H1 (cell line): ENCODE measurements at regions not wholly inside any gene's neighbourhood (a gene's known extent, or its start where the extent isn't known, plus 50 kb on each side); places are given as distances from the start of the nearest gene placed in this dataset.
"Not testable (repeated sequence)": the region's sequence is repeated elsewhere in the genome, so short reads cannot be mapped to it uniquely, and the experiment has no call there.

ENCODE experiments used
- CTCF ChIA-PET: fragments of 300-600 bp; sonication (Branson Sonifier 250); formaldehyde crosslinking; loops from one replicate; lab custom pipeline; 2021; ENCODE audit not compliant: partially characterized antibody; lab: Charles Lee
- POLR2A ChIA-PET: fragments of 300-600 bp; sonication (Branson Sonifier 250); formaldehyde crosslinking; loops from one replicate; lab custom pipeline; 2021; ENCODE audit warnings: inconsistent platforms; ENCODE audit not compliant: partially characterized antibody; lab: Charles Lee
- DNase-seq, 2 experiments: peaks; one replicate each; pipeline versions ENCODE4 v3.0.0 to v3.0.0-alpha.2; 2010 to 2022; ENCODE audit warnings: low spot score in 2 of 2, low read depth in 1 of 2, mixed read lengths in 1 of 2
- FAIRE-seq: peaks from 2 replicates; lab custom pipeline; 2011; peaks lifted over from hg19 to GRCh38; lab: Jason Lieb, UNC
- H2AFZ ChIP-seq: 2 replicates; pipeline ENCODE4 v1.8.1; 2012; ENCODE audit warnings: low read length, inconsistent platforms
- H2AK5ac ChIP-seq: 2 replicates; pipeline ENCODE4 v1.6.1; 2013; ENCODE audit warnings: low read depth, low read length
- H2BK120ac ChIP-seq: replicated peaks from 2 replicates; pipeline ENCODE3; 2013; ENCODE audit warnings: low read depth, low read length, inconsistent platforms
- H2BK12ac ChIP-seq: 2 replicates; pipeline ENCODE4 v1.6.1; 2013; ENCODE audit warnings: low read depth, low read length
- H2BK15ac ChIP-seq: 2 replicates; pipeline ENCODE4 v1.6.1; 2013; ENCODE audit warnings: low read length
- H2BK20ac ChIP-seq: 2 replicates; pipeline ENCODE4 v1.6.1; 2013; ENCODE audit warnings: low read length
- H2BK5ac ChIP-seq: 2 replicates; pipeline ENCODE4 v1.6.1; 2013; ENCODE audit warnings: low read depth, low read length
- H3K14ac ChIP-seq: 2 replicates; pipeline ENCODE4 v1.6.1; 2013; ENCODE audit warnings: inconsistent platforms; ENCODE audit not compliant: insufficient read length
- H3K18ac ChIP-seq: 2 replicates; pipeline ENCODE4 v1.6.1; 2013; ENCODE audit warnings: low read length; ENCODE audit errors: extremely low read depth
- H3K23ac ChIP-seq: 2 replicates; pipeline ENCODE4 v1.6.1; 2013; ENCODE audit warnings: inconsistent platforms; ENCODE audit not compliant: insufficient read length
- H3K23me2 ChIP-seq: 2 replicates; pipeline ENCODE4 v1.6.1; 2013; ENCODE audit warnings: low read depth, low read length
- H3K27ac ChIP-seq: 2 replicates; pipeline ENCODE4 v1.6.1; 2011; ENCODE audit warnings: low read depth, low read length, inconsistent platforms
- H3K27me3 ChIP-seq, 4 experiments: replicated peaks in 1 of 4; 1 replicate in 1 of 4; 2 replicates in 3 of 4; pipeline versions ENCODE4 v1.6.1 to v1.8.1; 2011 to 2013; ENCODE audit warnings: low read length in 3 of 4, mild to moderate bottlenecking in 3 of 4, inconsistent platforms in 2 of 4, mixed read lengths in 2 of 4, moderate library complexity in 1 of 4; ENCODE audit not compliant: control insufficient read depth in 3 of 4, insufficient read depth in 3 of 4; ENCODE audit errors: extremely low read depth in 1 of 4
- H3K36me3 ChIP-seq, 4 experiments: 2 replicates each; pipeline versions ENCODE4 v1.6.1 to v1.8.1; 2011 to 2013; ENCODE audit warnings: mild to moderate bottlenecking in 4 of 4, low read length in 3 of 4, moderate library complexity in 2 of 4, control low read depth in 1 of 4, inconsistent platforms in 1 of 4; ENCODE audit not compliant: insufficient read depth in 4 of 4, control insufficient read depth in 2 of 4
- H3K4ac ChIP-seq: replicated peaks from 2 replicates; pipeline ENCODE3; 2013; ENCODE audit warnings: low read length, low read depth, mixed read lengths, inconsistent platforms; ENCODE audit not compliant: insufficient read length
- H3K4me1 ChIP-seq, 4 experiments: replicated peaks in 1 of 4; 1 replicate in 1 of 4; 2 replicates in 3 of 4; pipeline versions ENCODE4 v1.6.1 to v1.8.1; 2011 to 2013; ENCODE audit warnings: low read length in 3 of 4, inconsistent platforms in 2 of 4, mixed read lengths in 1 of 4; ENCODE audit not compliant: insufficient read depth in 4 of 4, control insufficient read depth in 3 of 4
- H3K4me2 ChIP-seq, 2 experiments: 2 replicates each; pipeline versions ENCODE4 v1.6.1 to v1.8.1; 2011 to 2013; ENCODE audit warnings: low read depth in 2 of 2, low read length in 2 of 2, control low read depth in 1 of 2, inconsistent platforms in 1 of 2, mild to moderate bottlenecking in 1 of 2; ENCODE audit not compliant: insufficient read depth in 1 of 2
- H3K4me3 ChIP-seq, 4 experiments: fragments of 200-600, 300-600 bp in 1 of 4; sonication (generic), shearing (Covaris generic), sonication (Bioruptor Twin) in 1 of 4; 2 replicates each; pipeline versions ENCODE4 v1.5.1 to v1.8.1; 2011 to 2016; ENCODE audit warnings: low read length in 4 of 4, low read depth in 3 of 4, control low read depth in 2 of 4, inconsistent platforms in 2 of 4, mild to moderate bottlenecking in 2 of 4, mixed read lengths in 1 of 4, moderate library complexity in 1 of 4; ENCODE audit not compliant: insufficient read depth in 2 of 4; ENCODE audit errors: extremely low read depth in 1 of 4
- H3K56ac ChIP-seq: replicated peaks from 2 replicates; pipeline ENCODE3; 2013; ENCODE audit warnings: low read depth, mild to moderate bottlenecking, mixed read lengths, low read length, inconsistent platforms; ENCODE audit not compliant: insufficient read length
- H3K79me1 ChIP-seq: 2 replicates; pipeline ENCODE4 v1.6.1; 2013; ENCODE audit warnings: low read depth, low read length, control low read depth
- H3K79me2 ChIP-seq, 2 experiments: 2 replicates each; pipeline versions ENCODE4 v1.6.1 to v1.8.1; 2012 to 2013; ENCODE audit warnings: low read length in 2 of 2, mild to moderate bottlenecking in 2 of 2, inconsistent platforms in 1 of 2; ENCODE audit not compliant: insufficient read depth in 2 of 2, control insufficient read depth in 1 of 2
- H3K9ac ChIP-seq, 4 experiments: replicated peaks in 1 of 4; 1 replicate in 1 of 4; 2 replicates in 3 of 4; pipeline versions ENCODE4 v1.6.1 to v1.8.1; 2011 to 2013; ENCODE audit warnings: low read depth in 3 of 4, low read length in 3 of 4, control low read depth in 2 of 4, mild to moderate bottlenecking in 2 of 4, moderate library complexity in 2 of 4, inconsistent platforms in 1 of 4; ENCODE audit errors: extremely low read depth in 1 of 4
- H3K9me3 ChIP-seq, 2 experiments: 2 replicates each; pipeline versions ENCODE4 v1.6.1 to v1.8.1; 2012 to 2013; ENCODE audit warnings: mild to moderate bottlenecking in 2 of 2, moderate library complexity in 2 of 2, control low read depth in 1 of 2, inconsistent platforms in 1 of 2, low read depth in 1 of 2, low read length in 1 of 2, mixed read lengths in 1 of 2; ENCODE audit not compliant: insufficient read depth in 2 of 2
- H4K20me1 ChIP-seq, 2 experiments: replicated peaks in 1 of 2; 2 replicates each; pipeline versions ENCODE3 to v1.8.1; 2011 to 2013; ENCODE audit warnings: inconsistent platforms in 2 of 2, low read length in 2 of 2, mild to moderate bottlenecking in 1 of 2; ENCODE audit not compliant: insufficient read depth in 2 of 2, control insufficient read depth in 1 of 2
- H4K5ac ChIP-seq: 2 replicates; pipeline ENCODE4 v1.6.1; 2013; ENCODE audit warnings: low read length, low read depth, mixed read lengths, inconsistent platforms; ENCODE audit not compliant: insufficient read length
- H4K8ac ChIP-seq: 2 replicates; pipeline ENCODE4 v1.8.0; 2013; ENCODE audit warnings: mild to moderate bottlenecking, moderate library complexity, low read length, inconsistent platforms; ENCODE audit not compliant: insufficient read depth; ENCODE audit errors: extremely low read depth
- H4K91ac ChIP-seq: replicated peaks from 2 replicates; pipeline ENCODE3; 2013; ENCODE audit warnings: low read length, mixed read lengths, inconsistent platforms; ENCODE audit not compliant: insufficient read length
- EGR1 ChIP-seq: IDR thresholded peaks from 2 replicates; pipeline ENCODE4 v1.6.1; 2011; ENCODE audit warnings: low read depth, low read length, borderline replicate concordance
- KDM1A ChIP-seq: fragments of 200-600, 300-600 bp; sonication (generic); IDR thresholded peaks from 2 replicates; pipeline ENCODE4 v1.7.1; 2016; ENCODE audit warnings: mild to moderate bottlenecking, low read length, borderline replicate concordance
- NANOG ChIP-seq: IDR thresholded peaks from 2 replicates; pipeline ENCODE4 v1.6.1; 2011; ENCODE audit warnings: low read length, low read depth, mild to moderate bottlenecking, inconsistent platforms; ENCODE audit not compliant: insufficient read depth, poor library complexity, severe bottlenecking
- WGBS, 2 experiments: shearing (Covaris generic) in 1 of 2; methylation state at CpG; one replicate each; pipeline versions ENCODE4 v1.1.6 to v1.1.7; 2013 to 2015; ENCODE audit warnings: low lambda C conversion rate in 2 of 2, mixed read lengths in 2 of 2, inconsistent platforms in 1 of 2, low coverage in 1 of 2, missing lambda C conversion rate in 1 of 2; ENCODE audit not compliant: insufficient replicate concordance in 2 of 2, insufficient coverage in 1 of 2, insufficient read length in 1 of 2; ENCODE audit errors: extremely low coverage in 1 of 2, missing lambda C conversion rate in 1 of 2; 5-methylcytosine and 5-hydroxymethylcytosine counted together

- TF ChIP-seq KDM1A (no peak), NANOG (no peak), EGR1 (no peak)
Observed at GRCh38 chr12:68397566-68398158, 65.5 kb upstream of the MDM1 start (continued).

DNA sequence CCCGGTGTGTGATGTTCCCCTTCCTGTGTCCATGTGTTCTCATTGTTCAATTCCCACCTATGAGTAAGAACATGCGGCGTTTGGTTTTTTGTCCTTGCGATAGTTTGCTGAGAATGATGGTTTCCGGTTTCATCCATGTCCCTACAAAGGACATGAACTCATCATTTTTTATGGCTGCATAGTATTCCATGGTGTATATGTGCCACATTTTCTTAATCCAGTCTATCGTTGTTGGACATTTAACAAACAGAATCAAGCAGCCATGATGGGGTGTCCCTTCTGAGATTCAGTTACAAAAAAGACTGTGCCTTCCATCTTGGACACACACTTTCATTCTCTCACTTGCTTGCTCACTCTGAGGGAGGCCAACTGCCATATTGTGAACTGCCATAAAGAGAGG lies 66.5 kb upstream of the MDM1 start:
- not testable (repeated sequence) for H2BK12ac ChIP-seq, FAIRE-seq
- CTCF ChIA-PET: interaction anchor here (1.0 to 1.6 kb wide), 2 partner anchors 17 to 64 kb away, joined by 3 to 4 read pairs; no protein-coding TSS in a partner anchor

More for the DNA sequence above, 66.5 kb upstream of the MDM1 start:
- H3K36me3 ChIP-seq, H4K20me1 ChIP-seq, H3K23ac ChIP-seq, H3K27me3 ChIP-seq, H2AFZ ChIP-seq, H3K9me3 ChIP-seq, H3K56ac ChIP-seq, H3K14ac ChIP-seq, H3K18ac ChIP-seq, H3K4me1 ChIP-seq, H2BK120ac ChIP-seq, H3K79me1 ChIP-seq, H4K5ac ChIP-seq, H3K4ac ChIP-seq, H2BK20ac ChIP-seq, H4K91ac ChIP-seq, H3K23me2 ChIP-seq, H3K9ac ChIP-seq, H2BK15ac ChIP-seq, H4K8ac ChIP-seq, H3K27ac ChIP-seq, H3K79me2 ChIP-seq, POLR2A ChIA-PET, H3K4me3 ChIP-seq, H2BK5ac ChIP-seq, H3K4me2 ChIP-seq: not testable (repeated sequence)
- DNase-seq: peak in 1 of 2 experiments; percentile 2
- H2AK5ac ChIP-seq: 0 out of 2 replicates have a peak overlapping the region, but pooled peaks have one; percentile 1
- WGBS, 2 experiments: 83% methylated on average over 1 of the region's 6 CpGs; no CpG with 5 or more reads in 1 of the 2 experiments
